GM12873 (cell line): ENCODE measurements at regions not wholly inside any gene's neighbourhood (a gene's known extent, or its start where the extent isn't known, plus 50 kb on each side); places are given as distances from the start of the nearest gene placed in this dataset.

Experiments used
- TF ChIP-seq, protein P1 (sequence below): IDR thresholded peaks from 2 replicates; pipeline ENCODE4 v1.5.1; 2012; ENCODE audit warnings: low read depth, mild to moderate bottlenecking, moderate library complexity, low read length, control low read depth; ENCODE audit not compliant: insufficient read depth; ENCODE audit errors: missing control alignments

DNA sequence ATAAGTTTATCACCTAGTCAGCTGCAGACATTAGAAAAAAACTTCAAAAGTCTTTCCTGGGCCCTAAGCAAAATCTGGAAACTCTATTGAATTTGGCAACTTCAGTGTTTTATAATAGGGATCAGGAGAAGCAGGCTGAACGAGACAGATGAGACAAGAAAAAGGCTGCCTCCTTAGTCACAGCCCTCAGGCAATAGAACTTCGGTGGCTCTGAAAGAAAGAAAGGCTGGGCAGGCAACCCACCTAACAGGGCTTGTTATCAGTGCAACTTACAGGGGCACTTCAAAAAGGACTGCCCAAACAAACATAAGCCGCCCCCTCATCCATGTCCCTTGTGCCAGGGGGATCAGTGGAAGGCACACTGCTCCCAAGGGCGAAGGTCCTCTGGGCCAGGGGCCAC, 657.9 kb upstream of the HS3ST5 start:
- TF ChIP-seq, protein P1, sequence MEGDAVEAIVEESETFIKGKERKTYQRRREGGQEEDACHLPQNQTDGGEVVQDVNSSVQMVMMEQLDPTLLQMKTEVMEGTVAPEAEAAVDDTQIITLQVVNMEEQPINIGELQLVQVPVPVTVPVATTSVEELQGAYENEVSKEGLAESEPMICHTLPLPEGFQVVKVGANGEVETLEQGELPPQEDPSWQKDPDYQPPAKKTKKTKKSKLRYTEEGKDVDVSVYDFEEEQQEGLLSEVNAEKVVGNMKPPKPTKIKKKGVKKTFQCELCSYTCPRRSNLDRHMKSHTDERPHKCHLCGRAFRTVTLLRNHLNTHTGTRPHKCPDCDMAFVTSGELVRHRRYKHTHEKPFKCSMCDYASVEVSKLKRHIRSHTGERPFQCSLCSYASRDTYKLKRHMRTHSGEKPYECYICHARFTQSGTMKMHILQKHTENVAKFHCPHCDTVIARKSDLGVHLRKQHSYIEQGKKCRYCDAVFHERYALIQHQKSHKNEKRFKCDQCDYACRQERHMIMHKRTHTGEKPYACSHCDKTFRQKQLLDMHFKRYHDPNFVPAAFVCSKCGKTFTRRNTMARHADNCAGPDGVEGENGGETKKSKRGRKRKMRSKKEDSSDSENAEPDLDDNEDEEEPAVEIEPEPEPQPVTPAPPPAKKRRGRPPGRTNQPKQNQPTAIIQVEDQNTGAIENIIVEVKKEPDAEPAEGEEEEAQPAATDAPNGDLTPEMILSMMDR, result no peak

- TF ChIP-seq, protein P1, result no peak
These were observed 655.7 kb upstream of the HS3ST5 start for GRCh38 chr6:114998492-114998891.

- TF ChIP-seq, protein P1, result no peak
These were observed 655.0 kb upstream of the HS3ST5 start for GRCh38 chr6:114997813-114998292.

DNA sequence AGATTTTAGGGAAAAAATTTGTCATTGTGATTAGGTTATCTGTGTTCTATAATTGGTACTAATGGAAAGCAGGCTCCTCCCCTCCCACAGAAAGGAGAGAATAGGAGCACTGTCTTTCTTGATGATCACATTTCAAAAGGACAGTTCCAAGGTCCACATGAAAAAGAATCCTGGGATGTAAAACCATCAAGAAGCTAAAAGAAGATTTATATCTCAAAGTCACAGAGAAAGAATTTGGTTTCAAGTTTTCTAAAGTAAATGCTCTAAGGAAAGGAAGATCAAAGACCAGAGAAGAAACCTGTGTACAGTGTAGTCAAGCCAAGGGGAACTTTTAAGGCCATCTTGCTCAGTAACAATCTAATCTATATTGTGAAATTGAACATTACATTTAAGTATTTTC, 652.7 kb upstream of the HS3ST5 start:
- TF ChIP-seq, protein P1, result no peak

DNA sequence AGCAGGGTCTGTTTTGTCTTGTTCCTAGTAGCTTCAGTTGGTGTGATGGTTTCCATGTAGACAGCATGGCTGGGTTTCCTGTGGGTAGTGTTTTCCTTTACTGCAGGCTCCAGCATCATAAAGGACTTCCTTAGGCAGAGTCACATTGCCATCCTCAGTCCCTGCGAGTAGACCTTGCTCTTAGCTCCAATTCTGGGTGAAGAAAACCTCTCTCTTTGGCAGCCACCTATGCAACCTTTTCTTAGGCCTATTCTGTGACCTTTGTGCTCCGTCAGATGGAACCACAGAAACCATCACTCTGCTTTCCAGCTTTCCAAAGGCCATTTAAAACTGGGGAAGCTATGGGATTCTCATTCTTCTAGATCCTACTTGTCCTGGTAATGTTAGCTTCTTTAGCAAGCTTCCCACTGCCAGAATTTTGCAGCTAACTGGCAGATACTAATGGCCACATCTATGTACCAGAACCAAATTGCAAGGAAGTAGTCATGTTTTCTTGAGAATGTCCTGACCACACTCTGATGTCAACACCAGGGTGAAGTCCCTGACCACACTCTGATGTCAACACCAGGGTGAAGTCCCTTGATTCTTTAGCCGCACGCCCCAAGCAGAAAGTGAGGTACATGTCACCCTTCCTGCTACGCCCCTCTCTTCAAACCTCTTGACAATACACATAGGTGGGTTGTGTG, 646.6 kb upstream of the HS3ST5 start:
- TF ChIP-seq, protein P1, result no peak

- TF ChIP-seq, protein P1, result no peak
These were observed 644.5 kb upstream of the HS3ST5 start for GRCh38 chr6:114987281-114987680.

- TF ChIP-seq, protein P1, result no peak
These were observed 612.5 kb upstream of the HS3ST5 start for GRCh38 chr6:114955363-114955762.
